Urothelium cell line (cell line): ENCODE measurements at regions not wholly inside any gene's neighbourhood (a gene's known extent, or its start where the extent isn't known, plus 50 kb on each side); places are given as distances from the start of the nearest gene placed in this dataset.
A peak's percentile ranks its signal among the peaks of the same experiment; 100 is the strongest.

Experiments
- DNase-seq: peaks from one replicate; pipeline ENCODE4 v3.0.0; 2011; ENCODE audit warnings: low spot score, mixed read lengths
- FAIRE-seq: peaks from 2 replicates; lab custom pipeline; 2011; peaks lifted over from hg19 to GRCh38; lab: Jason Lieb, UNC

DNA sequence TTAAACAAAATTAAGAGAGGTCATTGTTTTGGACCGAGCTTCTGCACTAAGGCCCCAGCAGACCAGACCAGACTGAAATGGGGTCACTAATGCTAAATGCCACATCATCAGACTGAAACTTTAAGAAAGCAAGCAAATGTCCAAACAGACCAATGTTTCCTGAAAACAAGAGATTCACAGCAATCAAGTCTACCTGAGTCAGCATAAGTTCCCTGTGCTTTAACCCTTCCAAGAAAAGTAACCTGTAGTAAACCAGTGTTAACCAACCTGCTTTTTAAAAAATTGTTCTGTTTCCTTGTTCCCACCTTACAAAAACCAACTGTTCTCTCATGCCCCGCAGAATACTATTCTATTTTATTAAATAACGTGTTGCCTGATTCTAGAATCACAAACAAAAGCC is 241.1 kb upstream of the GADL1 start:
- no peak for DNase-seq
- no peak for FAIRE-seq

DNA sequence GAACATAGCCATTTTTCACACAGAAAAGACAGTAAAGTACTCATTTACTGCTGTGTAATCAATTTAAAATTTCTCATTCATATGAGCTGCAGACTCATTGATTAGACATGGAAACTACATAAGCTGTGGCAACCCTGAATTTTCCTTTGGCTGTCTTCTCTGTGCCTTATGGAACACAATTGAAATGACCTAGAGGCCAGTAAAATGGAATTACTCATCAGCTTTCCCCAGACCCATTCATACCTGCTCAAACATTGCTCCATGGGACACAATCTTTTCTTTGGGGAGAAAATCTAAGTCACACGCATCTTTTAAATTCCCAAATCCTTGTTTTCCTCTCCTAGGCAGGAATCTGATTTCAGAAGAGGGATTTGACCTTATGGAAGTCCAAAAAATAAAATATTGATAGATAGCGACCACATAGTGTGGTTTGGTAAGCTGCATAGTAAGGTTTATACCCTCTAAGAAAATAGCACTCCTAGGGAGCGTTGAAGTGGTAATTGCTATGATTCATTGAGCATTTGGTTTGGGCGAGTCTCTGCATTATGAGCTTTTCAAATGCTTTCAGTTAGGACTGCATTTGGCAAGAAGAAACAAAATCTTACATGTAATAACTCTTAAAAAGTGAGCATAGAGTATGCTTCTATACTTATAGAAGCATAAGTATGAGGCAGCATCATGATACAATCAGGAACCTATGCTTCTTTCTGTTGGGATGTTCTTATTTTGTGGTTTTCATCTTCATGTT is 243.4 kb upstream of the GADL1 start:
- FAIRE-seq (no peak), DNase-seq (no peak)

GRCh38 chr3:31140470-31140869 is 246.0 kb upstream of the GADL1 start:
- DNase-seq (no peak), FAIRE-seq (no peak)

GRCh38 chr3:31142139-31142538 is 247.7 kb upstream of the GADL1 start:
- DNase-seq (no peak), FAIRE-seq (no peak)

GRCh38 chr3:31142543-31142942 is 248.1 kb upstream of the GADL1 start:
- FAIRE-seq: no peak
- no peak for DNase-seq

- no peak for FAIRE-seq
- no peak for DNase-seq
These were observed 250.6 kb upstream of the GADL1 start for GRCh38 chr3:31145062-31145461.

DNA sequence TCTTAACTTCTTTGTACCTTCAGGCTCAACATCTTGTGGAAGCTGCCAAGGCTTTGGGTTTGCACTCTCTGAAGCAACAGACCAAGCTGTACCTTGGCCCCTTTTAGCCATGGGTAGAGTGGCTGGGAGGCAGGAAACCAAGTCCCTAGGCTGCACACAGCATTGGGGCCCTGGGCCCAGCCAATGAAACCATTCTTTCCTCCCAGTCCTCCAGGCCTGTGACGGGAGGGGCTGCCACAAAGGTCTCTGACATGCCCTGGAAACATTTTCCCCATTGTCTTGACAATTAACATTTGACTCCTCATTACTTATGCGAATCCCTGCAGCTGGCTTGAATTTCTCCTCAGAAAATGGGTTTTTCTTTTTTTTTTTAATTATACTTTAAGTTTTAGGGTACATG is 253.1 kb upstream of the GADL1 start:
- FAIRE-seq (no peak), DNase-seq (no peak)

- FAIRE-seq: peak; percentile 17
These were observed 262.7 kb upstream of the GADL1 start for GRCh38 chr3:31157047-31157694.

DNA sequence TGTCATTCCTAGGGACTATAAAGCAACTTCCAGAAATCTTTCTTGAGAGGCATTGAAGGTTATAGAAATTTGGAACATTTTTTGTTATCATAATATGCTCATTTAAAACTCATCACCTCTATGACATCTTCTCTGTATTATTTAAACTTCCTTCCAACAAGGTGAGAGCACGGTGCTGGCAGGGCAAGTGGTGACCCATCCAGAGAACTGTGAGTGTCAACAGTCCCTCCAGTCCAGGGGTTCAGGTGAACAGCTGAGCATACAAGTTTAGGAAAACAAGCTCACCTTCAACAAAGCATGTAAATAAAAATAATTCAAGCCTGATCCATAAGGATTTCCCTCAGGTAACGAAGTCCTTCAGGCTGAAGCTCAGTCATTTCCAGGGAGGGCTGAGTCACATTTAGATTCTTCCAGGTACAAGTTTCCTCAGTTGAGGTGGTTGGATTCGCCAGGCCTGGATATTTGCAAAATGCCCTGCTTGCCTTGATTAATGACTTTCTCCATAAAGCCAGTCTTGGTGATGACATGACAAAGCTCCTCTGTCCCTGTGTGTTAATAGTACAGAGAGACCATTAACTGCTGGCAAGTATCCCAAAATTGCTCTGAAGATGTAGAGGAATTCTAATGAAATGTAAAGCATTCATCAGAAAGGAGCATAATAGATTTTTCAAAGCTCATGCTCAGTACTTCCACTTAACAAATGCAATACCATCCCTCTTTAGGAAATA is 263.6 kb upstream of the GADL1 start:
- no peak for DNase-seq
- no peak for FAIRE-seq

More at GRCh38 chr3:31157047-31157694, 262.7 kb upstream of the GADL1 start:
- no peak for DNase-seq

- DNase-seq: no peak
- FAIRE-seq: no peak
These were observed 265.0 kb upstream of the GADL1 start for GRCh38 chr3:31159331-31160039.

DNA sequence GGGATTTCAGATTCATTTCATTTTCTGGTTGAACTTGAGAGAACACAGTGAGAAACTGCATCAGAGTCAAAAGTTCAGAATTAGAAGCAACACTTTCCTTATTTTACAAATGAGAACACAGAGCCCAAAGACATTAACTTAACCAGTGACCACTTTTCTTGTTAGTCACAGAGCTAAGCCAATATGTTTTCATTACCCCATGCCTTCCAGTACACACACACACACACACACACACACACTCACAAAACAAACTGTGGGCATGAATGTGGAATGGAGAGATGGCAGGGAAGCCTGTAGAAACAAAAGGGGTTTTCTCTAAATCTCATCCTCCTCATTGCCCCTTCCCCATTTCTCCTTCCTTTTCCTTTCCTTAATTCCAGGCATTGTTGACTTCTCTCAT is 267.4 kb upstream of the GADL1 start:
- FAIRE-seq (no peak), DNase-seq (no peak)

DNA sequence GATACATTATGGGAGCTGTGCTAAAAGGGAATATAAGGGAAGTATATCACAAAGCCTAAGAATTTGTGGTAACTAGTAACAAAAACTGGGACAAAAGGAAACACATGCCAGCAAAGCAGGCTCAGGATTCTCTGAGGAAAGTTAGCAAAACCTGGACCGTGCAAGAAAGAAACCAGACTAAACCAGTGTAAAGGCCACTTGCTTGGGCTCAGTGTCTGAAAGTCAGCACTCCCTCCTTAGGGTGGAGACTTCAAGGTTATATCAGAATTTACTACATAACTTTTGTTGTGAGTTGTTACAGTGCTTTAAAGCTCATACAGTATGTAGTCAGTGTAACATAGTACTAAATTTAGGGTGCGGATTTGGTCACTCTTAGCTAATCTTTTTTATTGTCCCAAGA is 269.9 kb upstream of the GADL1 start:
- DNase-seq (no peak), FAIRE-seq (no peak)

GRCh38 chr3:31165399-31165860 is 271.0 kb upstream of the GADL1 start:
- no peak for DNase-seq
- FAIRE-seq: no peak

DNA sequence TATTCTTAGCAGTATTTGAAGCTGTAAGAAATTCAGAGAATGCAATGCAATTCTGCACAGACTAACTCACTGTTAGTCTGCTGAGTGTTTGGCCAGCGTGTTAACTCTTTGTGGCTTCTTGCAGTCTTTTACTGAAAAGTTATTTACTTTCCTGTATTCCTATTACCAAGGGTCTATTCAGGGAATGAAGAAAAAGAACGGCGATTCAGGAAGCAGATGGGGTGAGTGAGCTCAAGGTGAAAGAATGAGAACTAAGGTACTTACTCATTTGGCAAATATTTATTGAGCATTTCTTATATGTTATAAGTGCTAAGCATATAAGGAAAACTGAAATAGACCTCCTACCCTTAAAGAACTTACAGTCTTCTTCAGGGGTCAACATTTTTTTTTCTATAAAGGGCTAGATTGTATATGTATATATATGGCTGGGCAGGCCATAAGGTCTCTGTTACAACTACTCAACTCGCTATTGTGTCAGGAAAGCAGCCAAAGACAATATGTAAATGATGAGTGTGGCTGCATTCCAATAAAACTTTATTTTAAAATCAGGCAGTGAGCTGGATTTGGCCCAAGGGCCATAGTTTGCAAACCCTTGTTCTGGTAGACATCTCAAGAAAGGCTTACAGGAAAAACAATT is 271.9 kb upstream of the GADL1 start:
- FAIRE-seq: no peak

DNA sequence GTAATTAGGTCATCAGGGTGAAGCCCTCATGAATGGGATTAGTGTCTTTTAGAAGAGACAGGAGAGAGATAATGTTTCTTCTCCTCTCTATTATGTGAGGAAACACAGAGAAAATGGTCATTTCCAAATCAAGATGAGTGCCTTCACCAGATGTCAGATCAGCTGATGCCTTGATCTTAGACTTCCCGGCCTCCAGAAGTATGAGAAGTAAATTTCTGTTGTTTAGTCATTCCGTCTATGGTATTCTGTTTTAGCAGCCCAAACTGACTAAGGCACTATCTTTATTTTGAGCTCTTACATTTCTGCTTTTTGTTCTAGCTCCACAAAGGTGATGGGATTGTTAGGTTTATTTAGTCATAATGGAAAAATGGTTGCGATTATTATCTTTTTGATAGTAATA is 273.2 kb upstream of the GADL1 start:
- FAIRE-seq (no peak), DNase-seq (no peak)

More for the DNA sequence above, 271.9 kb upstream of the GADL1 start:
- peak; percentile 31 for DNase-seq

DNA sequence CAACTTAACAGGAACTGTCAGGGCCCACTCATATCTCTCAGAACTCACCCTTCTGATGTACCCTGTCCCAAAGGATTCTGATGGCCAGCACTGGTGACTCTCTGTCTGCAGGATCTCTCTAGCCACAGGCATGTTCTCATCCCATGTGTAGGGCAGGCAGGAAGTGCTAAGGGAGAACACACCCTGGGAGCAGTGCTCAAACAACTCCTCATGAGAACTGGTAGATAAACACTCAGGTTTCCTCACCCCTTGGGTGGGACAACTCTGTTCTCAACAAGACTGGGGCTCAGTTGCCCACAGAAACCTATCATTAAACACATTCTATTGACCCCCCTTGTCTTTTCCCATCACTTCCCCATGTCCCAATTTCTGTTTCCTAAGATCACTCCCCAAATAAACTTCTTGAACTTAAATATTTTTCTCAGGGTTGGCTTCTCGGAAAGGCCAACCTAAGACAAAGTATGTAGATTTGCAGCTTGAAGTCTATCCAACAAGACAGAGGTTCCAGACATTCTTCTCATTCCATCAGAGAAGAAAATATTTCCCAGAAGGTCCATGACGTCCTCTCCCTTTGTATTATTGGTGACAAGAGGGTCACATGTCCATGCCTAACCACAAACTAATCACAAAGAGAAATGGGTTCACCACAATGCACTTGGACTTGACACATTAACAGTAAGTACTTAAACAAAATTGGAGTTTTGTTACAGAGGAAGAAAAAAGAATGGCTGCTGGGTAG is 276.6 kb upstream of the GADL1 start:
- FAIRE-seq (no peak), DNase-seq (peak; percentile 65)

GRCh38 chr3:31172336-31172735 is 277.9 kb upstream of the GADL1 start:
- FAIRE-seq (no peak), DNase-seq (no peak)

- no peak for DNase-seq
- no peak for FAIRE-seq
These were observed 278.8 kb upstream of the GADL1 start for GRCh38 chr3:31173118-31173718.

DNA sequence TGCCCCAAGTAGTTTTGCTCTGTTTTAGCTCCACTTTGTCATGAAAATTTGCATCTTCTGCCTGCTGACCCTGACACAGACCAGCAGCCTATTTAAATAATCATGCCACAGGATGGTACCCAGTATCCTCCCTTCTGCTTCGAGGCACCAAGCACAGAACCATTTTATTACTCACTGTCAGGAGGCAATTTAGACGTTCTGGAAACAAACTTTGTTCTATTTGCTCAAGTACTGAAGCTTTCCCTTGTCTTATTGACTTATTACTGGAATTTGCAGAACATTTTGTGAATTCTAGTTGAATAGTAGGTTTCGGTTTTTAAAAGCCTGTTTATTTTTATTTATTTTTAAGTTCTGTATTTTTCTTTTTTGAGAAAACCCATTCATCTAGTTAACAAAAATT is 279.6 kb upstream of the GADL1 start:
- DNase-seq (no peak), FAIRE-seq (no peak)

DNA sequence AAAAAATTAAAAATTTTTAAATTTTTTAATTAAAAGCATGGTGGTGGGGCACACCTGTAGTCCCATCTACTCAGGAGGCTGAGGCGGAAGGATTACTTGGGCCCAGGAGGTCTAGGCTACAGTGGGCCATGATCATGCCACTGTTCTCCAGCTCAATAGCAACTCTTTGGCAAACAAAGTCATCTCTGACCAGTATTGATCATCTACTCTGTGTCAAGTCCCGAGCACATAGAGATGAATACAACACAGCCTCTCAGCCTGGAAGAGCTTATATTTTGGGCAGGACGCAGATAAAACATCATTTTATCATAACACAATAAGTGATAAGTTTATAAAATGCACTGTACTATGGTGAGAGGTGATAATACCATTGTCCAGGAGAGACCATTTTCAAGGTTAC is 281.6 kb upstream of the GADL1 start:
- FAIRE-seq (no peak), DNase-seq (no peak)
